Natural killer cell (primary cell): ENCODE measurements at regions not wholly inside any gene's neighbourhood (a gene's known extent, or its start where the extent isn't known, plus 50 kb on each side); places are given as distances from the start of the nearest gene placed in this dataset.

Experiments used
- ATAC-seq, 3 donors: fragments of 150-1000 bp in 2 of 3; fragments of 200-7000 bp in 1 of 3; cut with Tn5 transposase; 1 replicate in 1 of 3; 2 replicates in 2 of 3; pipeline ENCODE4 v1.10.0; 2021; ENCODE audit warnings: mild to moderate bottlenecking in 2 of 3, moderate library complexity in 2 of 3
- DNase-seq, 2 donors: peaks; one replicate each; pipeline versions ENCODE4 v3.0.0 to v3.0.0-alpha.2; 2013 to 2021; ENCODE audit warnings: mixed read lengths in 1 of 2
- H3K27ac ChIP-seq: one replicate; pipeline ENCODE4 v1.5.1; 2013; ENCODE audit warnings: mild to moderate bottlenecking, low read length
- H3K27me3 ChIP-seq: one replicate; pipeline ENCODE4 v1.6.1; 2013; ENCODE audit warnings: low read length; ENCODE audit not compliant: control insufficient read depth, insufficient read depth
- H3K36me3 ChIP-seq: one replicate; pipeline ENCODE4 v1.6.1; 2013; ENCODE audit warnings: low read length; ENCODE audit not compliant: control insufficient read depth, insufficient read depth
- H3K4me1 ChIP-seq: one replicate; pipeline ENCODE4 v1.6.1; 2013; ENCODE audit warnings: low read length; ENCODE audit not compliant: control insufficient read depth, insufficient read depth
- H3K4me3 ChIP-seq: one replicate; pipeline ENCODE4 v1.5.1; 2013; ENCODE audit warnings: low read length
- H3K9me3 ChIP-seq: one replicate; pipeline ENCODE4 v1.6.1; 2013; ENCODE audit warnings: low read length; ENCODE audit not compliant: control insufficient read depth, insufficient read depth
- H3K27ac Mint-ChIP-seq, 2 donors: one replicate each; pipeline ENCODE4 v1.8.0; 2022; ENCODE audit warnings: mild to moderate bottlenecking in 2 of 2, mixed read lengths in 2 of 2, moderate library complexity in 1 of 2
- H3K27me3 Mint-ChIP-seq, 2 donors: one replicate each; pipeline ENCODE4 v1.8.0; 2022; ENCODE audit warnings: low read depth in 2 of 2, mixed read lengths in 2 of 2
- H3K36me3 Mint-ChIP-seq: one replicate; pipeline ENCODE4 v1.8.0; 2022; ENCODE audit warnings: mixed read lengths
- H3K4me1 Mint-ChIP-seq, 2 donors: one replicate each; pipeline ENCODE4 v1.8.0; 2022; ENCODE audit warnings: mixed read lengths in 2 of 2
- H3K4me3 Mint-ChIP-seq: one replicate; pipeline ENCODE4 v1.8.0; 2022; ENCODE audit warnings: mild to moderate bottlenecking, moderate library complexity, mixed read lengths
- H3K9me3 Mint-ChIP-seq, 2 donors: one replicate each; pipeline ENCODE4 v1.8.0; 2022; ENCODE audit warnings: mixed read lengths in 2 of 2
- WGBS: methylation state at CpG from one replicate; pipeline ENCODE4 v1.1.7; 2013; ENCODE audit warnings: missing lambda C conversion rate; ENCODE audit not compliant: insufficient coverage; 5-methylcytosine and 5-hydroxymethylcytosine counted together
- intact Hi-C: fragments of 100-400 bp; cut with micrococcal nuclease; formaldehyde crosslinking; loops from one replicate; pipeline ENCODE4 v1.14.2; 2022
- TF ChIP-seq, protein P1 (sequence below): fragments of 200-600 bp; IDR thresholded peaks from one replicate; pipeline ENCODE4 v1.8.0; 2022; ENCODE audit warnings: antibody characterized with exemption

DNA sequence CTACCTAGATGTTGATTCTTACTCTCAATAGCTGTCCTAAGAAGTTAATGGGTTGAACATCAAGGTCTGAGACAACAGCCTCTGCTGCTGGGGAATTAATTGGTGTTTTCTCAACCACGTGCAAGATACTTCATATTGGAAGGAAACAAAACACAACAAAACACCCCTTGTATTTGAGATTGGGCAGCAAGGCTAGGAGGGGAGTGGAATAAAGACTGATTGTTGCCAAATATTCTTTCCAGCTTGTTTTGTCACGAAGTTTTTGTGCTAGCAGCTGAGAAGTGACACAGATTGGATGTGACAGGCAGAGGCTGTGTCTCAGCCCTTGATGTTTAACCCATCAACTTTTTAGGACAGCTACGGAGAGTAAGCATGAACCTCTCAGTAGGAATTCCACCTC is 808.4 kb downstream of the IGSF11 start:
- Histone ChIP-seq H3K4me3 (no peak overlapping the region), H3K36me3 (no peaks in the 10 kb centered on the region), H3K9me3 (no peaks in the 10 kb centered on the region), H3K4me1 (no peaks in the 10 kb centered on the region), H3K27ac (no peak overlapping the region), H3K27me3 (no peaks in the 10 kb centered on the region)
- no peak for DNase-seq
- peaks cover 9 to 33% of the 10 kb centered on the region in 2 donors for H3K9me3 Mint-ChIP-seq
- no peaks in the 10 kb centered on the region for H3K4me1 Mint-ChIP-seq
- TF ChIP-seq, protein P1, sequence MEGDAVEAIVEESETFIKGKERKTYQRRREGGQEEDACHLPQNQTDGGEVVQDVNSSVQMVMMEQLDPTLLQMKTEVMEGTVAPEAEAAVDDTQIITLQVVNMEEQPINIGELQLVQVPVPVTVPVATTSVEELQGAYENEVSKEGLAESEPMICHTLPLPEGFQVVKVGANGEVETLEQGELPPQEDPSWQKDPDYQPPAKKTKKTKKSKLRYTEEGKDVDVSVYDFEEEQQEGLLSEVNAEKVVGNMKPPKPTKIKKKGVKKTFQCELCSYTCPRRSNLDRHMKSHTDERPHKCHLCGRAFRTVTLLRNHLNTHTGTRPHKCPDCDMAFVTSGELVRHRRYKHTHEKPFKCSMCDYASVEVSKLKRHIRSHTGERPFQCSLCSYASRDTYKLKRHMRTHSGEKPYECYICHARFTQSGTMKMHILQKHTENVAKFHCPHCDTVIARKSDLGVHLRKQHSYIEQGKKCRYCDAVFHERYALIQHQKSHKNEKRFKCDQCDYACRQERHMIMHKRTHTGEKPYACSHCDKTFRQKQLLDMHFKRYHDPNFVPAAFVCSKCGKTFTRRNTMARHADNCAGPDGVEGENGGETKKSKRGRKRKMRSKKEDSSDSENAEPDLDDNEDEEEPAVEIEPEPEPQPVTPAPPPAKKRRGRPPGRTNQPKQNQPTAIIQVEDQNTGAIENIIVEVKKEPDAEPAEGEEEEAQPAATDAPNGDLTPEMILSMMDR: no peak
- no peak for ATAC-seq
- WGBS: 78% methylated on average over 2 of the region's 3 CpGs
- no peaks in the 10 kb centered on the region for H3K27me3 Mint-ChIP-seq
- no peak overlapping the region for H3K27ac Mint-ChIP-seq
- H3K36me3 Mint-ChIP-seq: no peaks in the 10 kb centered on the region
- intact Hi-C loops: no loop called here
- H3K4me3 Mint-ChIP-seq: no peak overlapping the region

DNA sequence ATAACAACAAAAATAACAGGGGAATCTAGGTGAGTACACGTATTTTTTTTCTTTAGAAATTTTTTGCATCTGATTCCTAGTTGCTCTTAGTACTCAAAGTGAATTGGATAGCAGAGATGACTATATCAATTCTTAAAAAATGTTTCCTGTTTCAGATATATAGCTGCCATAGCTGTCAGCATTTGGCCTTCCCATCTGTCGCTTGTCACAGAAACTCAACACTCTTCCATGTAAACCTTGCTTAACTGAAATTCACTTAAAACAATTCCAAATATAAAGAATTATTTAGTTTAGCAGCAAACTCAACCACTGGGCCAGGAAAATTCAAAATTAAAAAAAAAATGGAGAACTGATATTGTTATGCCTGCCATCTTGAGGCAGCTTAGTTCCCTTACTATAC is 807.5 kb downstream of the IGSF11 start:
- Mint-ChIP-seq H3K27me3 (no peaks in the 10 kb centered on the region), H3K27ac (no peak overlapping the region), H3K4me1 (no peaks in the 10 kb centered on the region), H3K4me3 (no peak overlapping the region), H3K36me3 (peaks cover 3% of the 10 kb centered on the region), H3K9me3 (peaks cover 8 to 32% of the 10 kb centered on the region in 2 donors)
- H3K9me3 ChIP-seq: no peaks in the 10 kb centered on the region
- H3K4me3 ChIP-seq: no peak overlapping the region
- H3K27ac ChIP-seq: no peak overlapping the region
- intact Hi-C loops: no loop called here
- 73% methylated on average over 1 of the region's 2 CpGs for WGBS
- H3K4me1 ChIP-seq: no peaks in the 10 kb centered on the region
- DNase-seq (no peak), ATAC-seq (no peak)
- no peaks in the 10 kb centered on the region for H3K36me3 ChIP-seq
- TF ChIP-seq, protein P1: no peak
- no peaks in the 10 kb centered on the region for H3K27me3 ChIP-seq

DNA sequence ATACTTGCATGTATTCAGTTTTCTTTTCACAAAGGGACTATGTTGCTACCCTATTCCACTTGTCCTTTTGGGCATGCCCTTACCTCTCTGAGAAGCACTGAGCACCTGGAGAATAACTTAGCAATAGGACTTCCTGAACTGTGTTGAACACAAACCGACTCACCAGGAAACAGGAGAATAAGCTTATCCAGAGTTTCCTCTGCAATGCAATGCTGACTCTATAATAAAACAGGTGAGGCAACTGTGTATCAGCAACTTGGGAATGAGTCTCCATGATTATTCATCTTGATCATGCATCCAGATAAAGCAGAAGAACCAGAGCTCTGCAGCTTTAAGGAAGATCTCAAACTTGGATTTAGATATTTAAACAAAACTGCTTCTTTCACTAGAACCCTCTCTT is 806.5 kb downstream of the IGSF11 start:
- Mint-ChIP-seq H3K27ac (no peak overlapping the region), H3K36me3 (peaks cover 7% of the 10 kb centered on the region), H3K4me1 (no peaks in the 10 kb centered on the region), H3K27me3 (no peaks in the 10 kb centered on the region), H3K9me3 (peaks cover 15 to 35% of the 10 kb centered on the region in 2 donors), H3K4me3 (no peak overlapping the region)
- H3K27me3 ChIP-seq: no peaks in the 10 kb centered on the region
- ATAC-seq (no peak), DNase-seq (no peak)
- no peaks in the 10 kb centered on the region for H3K36me3 ChIP-seq
- no peak overlapping the region for H3K27ac ChIP-seq
- no peak overlapping the region for H3K4me3 ChIP-seq
- no peaks in the 10 kb centered on the region for H3K4me1 ChIP-seq
- intact Hi-C loops: no loop called here
- TF ChIP-seq, protein P1: no peak
- 28% methylated on average over 1 of the region's 1 CpG for WGBS
- no peaks in the 10 kb centered on the region for H3K9me3 ChIP-seq

DNA sequence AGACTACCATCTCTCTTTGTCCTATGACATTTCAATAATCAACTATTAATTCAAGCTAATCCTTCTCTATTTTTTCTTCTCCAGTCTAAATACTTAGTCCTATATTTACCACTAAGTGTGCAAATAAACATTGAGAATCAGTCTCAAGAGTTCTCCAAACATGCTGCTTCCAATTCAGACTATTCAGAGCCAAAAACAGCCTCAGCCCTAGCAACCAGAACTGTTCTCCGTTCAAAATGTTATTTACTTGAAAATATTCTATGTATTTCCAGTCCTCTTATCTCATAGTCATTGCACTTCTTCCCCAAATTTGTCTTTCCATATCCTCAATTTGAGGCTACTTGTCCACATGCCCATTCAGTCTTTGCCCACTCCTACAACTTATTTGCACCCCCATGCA is 805.5 kb downstream of the IGSF11 start:
- H3K36me3 Mint-ChIP-seq: peaks cover 7% of the 10 kb centered on the region
- peaks cover 17 to 30% of the 10 kb centered on the region in 2 donors for H3K9me3 Mint-ChIP-seq
- H3K27me3 Mint-ChIP-seq: no peaks in the 10 kb centered on the region
- no peak overlapping the region for H3K4me3 ChIP-seq
- no peaks in the 10 kb centered on the region for H3K27me3 ChIP-seq
- no peaks in the 10 kb centered on the region for H3K4me1 Mint-ChIP-seq
- no peaks in the 10 kb centered on the region for H3K36me3 ChIP-seq
- H3K27ac Mint-ChIP-seq: no peak overlapping the region
- DNase-seq: no peak
- H3K9me3 ChIP-seq: no peaks in the 10 kb centered on the region
- WGBS: 68% methylated on average over 1 of the region's 1 CpG
- no peak overlapping the region for H3K27ac ChIP-seq
- TF ChIP-seq, protein P1: no peak
- ATAC-seq: no peak
- H3K4me3 Mint-ChIP-seq: no peak overlapping the region
- H3K4me1 ChIP-seq: no peaks in the 10 kb centered on the region
- intact Hi-C loops: no loop called here
